SHP77 (cell line): ENCODE measurements at regions not wholly inside any gene's neighbourhood (a gene's known extent, or its start where the extent isn't known, plus 50 kb on each side); places are given as distances from the start of the nearest gene placed in this dataset.
"Not testable (repeated sequence)": the region's sequence is repeated elsewhere in the genome, so short reads cannot be mapped to it uniquely, and the experiment has no call there.

ENCODE experiments used
- DNase-seq, 2 experiments: peaks; one replicate each; lab custom pipeline; 2025; lab: John Stamatoyannopoulos, UW

DNA sequence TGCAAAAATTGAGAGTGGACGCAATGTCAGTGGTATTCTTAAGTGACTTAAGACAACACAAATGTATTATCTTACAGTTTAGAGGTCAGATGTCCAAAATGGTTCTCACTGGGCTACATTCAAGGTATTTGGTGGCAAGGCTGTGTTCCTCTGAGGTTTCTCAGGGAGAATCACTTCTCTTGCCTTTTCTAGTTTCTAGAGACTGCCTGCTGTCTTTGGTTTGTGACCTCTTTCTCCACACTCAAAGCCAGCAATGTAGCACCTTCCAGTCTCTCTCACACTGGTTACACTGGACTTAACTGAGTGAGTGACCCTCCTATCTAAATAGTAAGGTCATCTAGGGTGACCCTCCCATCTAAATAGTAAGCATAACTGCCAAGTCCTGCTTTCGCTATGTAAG, 613.2 kb upstream of the COBL start:
- no peak for DNase-seq

DNA sequence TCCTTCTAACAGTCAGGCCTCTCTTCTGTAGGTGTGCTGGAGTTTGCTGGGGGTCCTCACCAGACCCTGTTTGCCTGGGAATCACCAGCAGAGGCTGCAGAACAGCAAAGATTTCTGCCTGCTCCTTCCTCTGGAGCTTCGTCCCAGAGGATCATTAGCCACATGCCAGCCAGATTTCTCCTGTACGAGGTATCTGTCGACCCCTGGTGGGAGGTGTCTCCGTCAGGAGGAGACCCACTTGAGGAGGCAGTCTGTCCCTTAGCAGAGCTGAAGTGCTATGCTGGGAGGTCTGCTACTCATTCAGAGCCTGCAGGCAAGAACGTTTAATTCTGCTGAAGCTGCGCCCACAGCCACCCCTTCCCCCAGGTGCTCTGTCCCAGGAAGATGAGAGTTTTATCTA, 611.1 kb upstream of the COBL start:
- DNase-seq: no peak

DNA sequence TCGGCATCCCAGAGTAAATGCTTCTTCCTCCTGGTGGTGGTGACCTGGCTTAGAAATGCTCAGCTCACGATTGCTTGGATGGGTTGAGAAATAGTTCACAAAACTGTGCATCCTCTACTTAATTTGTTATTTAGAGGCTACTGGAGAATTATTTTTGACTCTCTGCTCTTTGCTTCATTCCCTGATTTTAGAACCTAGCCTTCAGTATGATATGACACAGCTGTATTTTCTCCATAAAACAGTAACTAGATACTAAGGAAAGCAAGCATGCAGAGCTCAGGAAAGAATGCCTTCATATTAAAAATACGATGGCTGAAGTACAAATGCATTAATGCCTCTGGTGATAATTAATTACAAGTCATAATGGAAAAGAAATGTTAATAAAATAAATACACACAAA, 602.0 kb upstream of the COBL start:
- no peak for DNase-seq

DNA sequence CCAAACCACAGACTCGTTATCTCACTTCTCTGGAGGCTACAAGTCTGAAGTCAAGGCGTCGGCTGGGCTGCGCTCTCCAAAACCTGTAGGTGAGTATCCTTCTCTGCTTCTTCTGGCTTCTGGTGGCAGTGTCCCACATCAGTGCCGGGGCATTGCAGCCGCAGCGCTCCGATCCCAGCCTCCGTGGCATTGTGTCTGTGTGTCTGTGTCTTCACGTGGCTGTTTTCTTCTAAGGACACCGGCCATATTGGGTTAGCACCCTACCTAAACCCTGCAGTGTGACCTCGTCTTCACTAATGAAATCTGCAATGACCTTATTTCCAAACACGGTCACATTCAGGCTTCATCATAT, 584.9 kb upstream of the COBL start:
- DNase-seq: no peak

DNA sequence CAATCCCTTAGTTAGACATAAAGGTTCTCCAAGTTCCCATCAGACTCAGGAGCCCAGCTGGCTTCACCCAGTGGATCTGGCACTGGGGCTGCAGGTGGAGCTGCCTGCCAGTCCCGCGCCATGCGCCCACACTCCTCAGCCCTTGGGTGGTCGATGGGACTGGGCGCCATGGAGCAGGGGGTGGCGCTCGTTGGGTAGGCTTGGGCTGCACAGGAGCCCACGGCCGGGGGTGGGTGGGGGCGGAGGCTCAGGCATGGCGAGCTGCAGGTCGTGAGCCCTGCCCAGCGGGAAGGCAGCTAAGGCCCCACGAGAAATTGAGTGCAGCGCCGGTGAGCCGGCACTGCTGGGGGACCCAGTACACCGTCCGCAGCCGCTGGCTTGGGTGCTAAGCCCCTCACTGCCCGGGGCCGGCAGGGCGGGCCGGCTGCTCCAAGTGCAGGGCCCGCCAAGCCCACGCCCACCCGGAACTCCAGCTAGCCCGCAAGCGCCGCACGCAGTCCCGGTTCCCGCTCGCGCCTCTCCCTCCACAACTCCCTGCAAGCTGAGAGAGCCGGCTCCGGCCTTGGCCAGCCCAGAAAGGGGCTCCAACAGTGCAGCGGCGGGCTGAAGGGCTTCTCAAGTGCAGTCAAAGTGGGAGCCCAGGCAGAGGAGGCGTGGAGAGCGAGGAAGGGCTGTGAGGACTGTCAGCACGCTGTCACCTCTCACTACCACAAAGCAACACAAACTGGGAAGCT, 584.3 kb upstream of the COBL start:
- not testable (repeated sequence) for DNase-seq

DNA sequence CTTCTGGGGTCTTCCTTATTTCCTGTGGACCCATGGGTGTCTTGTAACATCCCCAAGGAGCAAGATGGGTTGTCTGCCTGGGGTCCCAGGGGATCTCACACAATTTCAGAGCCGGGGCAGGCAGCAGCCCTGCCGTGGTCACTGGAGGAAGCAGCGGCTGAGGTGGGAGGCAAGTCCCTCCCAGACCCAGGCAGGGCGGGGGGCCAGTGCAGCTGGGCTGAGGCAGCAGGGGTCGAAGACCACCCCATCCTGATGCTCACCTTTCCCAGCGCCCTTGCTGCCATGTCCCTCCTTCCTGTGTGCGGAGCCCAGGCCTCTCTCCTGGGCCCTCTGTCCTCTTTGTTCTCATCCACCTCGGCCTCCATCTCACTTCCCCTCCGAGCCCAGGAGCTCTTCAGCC, 583.0 kb upstream of the COBL start:
- DNase-seq: no peak

DNA sequence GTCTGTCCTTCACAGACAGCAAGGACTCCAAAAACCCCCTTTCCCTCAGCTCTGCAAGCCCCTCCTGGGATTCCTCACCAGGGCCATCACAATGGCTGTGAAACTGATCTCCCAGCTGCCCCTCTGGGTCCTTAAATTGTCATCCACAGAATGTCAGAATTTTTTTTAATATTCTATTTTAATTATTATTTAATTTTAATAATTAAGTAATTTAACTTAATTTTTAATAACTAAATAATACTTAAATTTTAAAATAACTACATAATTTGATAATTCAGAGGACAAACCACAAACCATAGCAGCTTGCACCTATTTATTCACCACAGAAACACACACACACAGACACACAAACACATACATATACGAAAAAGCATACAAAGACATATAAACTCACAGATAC, 565.8 kb upstream of the COBL start:
- no peak for DNase-seq

DNA sequence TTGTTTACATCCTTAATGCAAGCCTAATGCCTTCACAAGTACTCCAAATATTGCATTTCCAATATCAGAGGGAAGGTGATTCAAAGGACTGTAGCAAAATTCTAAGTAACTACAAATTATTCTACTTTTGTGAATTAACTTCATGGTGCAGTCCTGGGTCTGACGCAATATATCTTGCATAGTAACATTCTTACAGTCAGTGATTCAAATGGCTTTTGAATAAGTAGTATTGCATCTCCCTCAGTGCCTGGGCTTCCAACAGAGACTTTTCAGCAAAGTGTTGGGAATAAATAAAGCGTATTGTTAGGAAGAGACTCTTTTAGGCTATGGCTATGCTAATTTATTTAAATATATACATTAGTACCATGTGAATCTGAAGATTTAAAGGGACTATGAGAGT, 564.7 kb upstream of the COBL start:
- DNase-seq: no peak

DNA sequence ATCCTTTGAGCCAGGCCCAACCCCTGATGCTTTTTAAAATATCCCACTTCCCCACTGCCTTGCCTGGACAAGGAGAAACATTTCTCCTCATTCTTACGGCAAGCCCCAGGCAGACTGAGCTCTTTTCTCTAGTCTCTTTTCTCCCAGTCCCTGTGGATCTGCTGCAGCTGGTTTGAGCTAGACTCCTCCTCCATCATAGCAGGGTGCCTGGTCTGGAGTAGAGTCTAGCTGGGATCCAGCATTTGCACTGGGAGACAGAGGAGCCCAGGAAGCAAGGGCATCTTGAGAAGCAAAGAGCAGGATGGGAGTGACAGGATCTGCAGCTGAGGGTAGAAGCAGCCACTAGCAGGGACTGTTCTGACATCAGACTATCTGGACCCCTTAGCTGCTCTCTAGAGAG, 562.3 kb upstream of the COBL start:
- DNase-seq: no peak

DNA sequence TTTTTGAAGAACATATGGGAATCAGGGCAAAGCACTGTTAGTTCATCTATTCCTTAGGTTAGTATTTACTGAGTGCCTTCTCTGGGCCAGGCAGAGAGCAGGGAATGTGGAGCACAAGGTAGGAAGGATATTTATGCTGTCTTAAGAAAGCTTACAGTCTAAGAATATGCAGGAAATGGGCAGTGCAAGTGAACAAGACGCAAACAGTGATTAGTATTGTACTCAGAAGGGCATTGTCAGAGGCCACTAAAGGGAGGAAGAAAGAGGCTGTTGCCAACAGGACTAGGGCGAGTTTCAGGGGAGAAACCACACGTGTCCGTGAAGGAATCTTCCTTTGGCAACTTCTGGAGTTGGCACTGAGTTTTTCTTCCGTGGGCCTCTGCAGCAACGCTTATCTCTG, 552.8 kb upstream of the COBL start:
- no peak for DNase-seq

DNA sequence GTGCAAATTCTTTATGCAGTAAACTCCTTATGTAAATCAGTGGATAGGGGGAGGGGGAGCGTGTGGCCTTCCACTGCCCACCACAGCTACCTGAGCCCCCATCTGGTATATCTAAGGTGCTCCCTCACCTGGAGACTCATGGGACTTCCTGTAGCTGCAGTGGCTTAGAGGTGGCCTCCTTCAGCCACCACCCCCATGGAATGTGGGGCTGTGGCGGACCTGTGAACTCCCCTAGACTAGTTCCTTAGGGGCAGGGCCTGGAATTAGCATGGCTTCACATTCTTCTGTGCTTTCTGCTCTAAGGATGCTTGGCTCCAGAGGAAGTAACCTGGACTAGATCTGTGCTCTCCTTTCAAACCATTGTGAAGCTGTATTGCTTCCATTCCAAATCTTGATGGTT, 550.5 kb upstream of the COBL start:
- no peak for DNase-seq

DNA sequence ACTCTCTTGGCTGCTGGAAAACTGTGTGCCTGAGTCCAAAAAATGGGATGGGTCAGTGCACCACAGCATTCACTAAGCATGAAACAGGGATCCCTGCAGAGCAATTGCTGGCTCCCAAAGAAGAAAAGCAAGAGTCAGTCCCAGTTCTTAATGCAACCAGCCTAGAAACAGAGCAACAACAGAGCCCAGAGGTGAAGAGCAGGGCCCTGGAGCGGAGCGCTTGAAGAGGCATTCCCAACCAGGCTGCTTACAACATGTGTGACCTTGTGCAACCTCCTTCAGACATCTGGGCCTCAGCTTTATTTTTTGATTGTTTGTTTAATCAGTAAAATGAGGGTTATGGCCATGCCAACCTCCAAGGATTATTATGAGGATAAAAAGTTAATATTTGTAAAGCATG, 543.7 kb upstream of the COBL start:
- DNase-seq: no peak

DNA sequence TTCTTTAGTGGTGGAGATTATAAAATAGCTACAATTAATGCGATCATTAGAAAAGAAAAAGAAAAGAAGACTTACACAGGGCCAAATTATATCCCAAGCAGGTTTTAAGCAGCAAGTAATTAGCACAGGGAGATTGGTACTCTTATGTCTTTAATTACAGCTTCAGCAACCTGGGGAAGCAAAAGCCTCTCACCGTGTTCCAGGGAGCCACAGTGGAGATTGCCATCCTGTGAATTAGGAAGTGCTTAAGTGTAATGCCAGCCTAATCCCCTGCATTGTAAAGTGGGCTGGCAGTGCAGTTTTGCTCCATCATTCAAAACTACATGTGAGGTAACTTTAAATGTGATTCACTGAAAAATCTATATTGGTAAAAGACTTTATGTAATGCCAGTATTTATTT, 533.5 kb upstream of the COBL start:
- DNase-seq: no peak

DNA sequence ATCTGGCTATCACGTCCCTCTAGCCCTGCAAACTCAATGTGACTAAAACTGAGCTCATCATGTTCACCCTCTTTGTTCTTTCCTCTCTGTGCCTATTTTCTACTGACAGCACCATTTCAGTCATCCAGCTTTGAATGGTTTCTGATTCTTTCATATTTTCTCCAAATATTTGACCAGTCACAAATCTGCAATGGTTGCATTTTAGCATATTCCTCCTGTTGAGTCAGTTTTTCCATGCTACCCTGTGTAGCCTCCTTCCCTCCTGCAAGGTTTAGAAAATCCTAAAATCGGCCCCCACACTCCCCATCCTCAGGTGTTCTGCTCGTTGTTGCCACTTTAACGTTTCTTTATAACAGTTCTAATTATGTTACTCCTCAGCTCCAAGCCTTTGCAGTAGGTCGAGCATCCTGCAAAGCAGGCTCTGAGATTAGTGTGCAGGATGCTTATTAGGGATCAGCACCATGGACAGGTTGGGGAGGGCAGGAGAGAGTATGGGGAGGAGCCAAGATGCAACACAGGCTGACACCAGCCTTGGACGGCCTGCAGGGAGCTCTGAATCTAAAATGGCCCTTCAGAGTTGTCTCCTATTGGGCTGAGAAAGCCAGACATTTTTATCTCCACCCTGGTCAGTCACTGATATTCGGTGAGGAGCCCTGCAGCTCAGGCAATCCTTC, 531.0 kb upstream of the COBL start:
- no peak for DNase-seq

DNA sequence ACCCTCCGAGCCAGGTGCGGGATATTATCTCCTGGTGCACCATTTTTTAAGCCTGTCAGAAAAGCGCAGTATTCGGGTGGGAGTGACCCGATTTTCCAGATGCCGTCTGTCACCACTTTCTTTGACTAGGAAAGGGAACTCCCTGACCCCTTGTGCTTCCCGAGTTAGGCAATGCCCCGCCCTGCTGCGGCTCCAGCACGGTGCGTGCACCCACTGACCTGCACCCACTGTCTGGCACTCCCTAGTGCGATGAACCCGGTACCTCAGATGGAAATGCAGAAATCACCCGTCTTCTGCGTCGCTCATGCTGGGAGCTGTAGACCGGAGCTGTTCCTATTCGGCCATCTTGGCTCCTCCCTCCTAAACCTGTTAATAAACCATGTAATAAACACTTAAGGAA, 522.5 kb upstream of the COBL start:
- not testable (repeated sequence) for DNase-seq

DNA sequence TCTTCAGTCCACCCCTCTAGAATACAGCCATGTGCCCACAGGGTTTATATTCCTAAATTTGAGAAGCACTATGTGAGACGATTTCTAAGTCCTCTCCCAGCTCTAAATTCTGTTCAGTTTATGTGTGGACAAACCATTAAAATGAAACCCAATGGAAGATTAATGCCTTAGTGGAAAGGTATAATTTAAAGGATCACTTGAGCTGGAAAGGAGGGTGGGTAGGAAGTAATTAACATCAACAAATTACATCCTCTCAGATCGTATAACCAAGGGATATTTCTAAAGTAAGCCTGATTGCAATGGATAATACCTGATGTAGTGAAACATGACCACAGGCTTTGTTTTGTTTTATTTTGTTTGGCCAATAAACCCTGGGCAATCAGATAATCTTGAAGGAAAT, 511.0 kb upstream of the COBL start:
- no peak for DNase-seq

DNA sequence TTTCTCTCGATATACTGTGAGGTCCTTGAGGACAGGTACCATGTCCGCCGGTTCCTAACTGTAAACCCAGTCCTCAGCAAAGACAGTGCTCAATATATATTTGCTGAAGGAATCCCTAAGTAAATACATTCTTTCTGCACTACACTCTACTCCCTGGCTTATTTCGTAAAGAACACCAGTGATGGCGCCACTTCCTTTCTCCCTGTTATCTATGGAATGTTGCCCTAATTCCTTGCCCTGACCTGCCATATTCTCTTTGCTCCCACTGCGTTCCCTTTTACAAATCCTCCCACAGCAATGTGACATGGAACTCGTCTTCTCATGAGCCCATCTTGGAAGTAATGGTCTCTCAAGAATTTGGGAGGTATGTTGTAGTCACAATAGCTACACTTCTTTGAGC, 507.4 kb upstream of the COBL start:
- DNase-seq: no peak

DNA sequence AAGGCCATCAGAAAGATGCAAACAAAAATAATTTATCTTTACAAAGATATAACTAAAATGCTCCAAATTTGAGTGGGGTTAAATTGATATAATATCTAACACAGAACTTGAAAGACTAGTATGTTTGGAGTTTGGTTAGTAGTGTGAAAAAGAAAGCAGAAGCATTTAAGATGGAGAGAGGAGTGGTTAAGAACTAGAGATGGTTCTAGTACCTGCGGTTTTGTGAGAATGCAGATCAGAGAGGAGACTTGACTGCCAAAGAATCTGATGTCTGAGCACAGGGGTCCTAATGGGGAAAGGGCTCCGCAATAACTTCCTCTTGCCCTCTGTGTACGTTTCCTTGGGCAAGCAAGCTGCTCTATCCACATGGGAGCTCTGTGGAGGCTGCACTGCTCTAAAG, 506.8 kb upstream of the COBL start:
- DNase-seq: no peak

DNA sequence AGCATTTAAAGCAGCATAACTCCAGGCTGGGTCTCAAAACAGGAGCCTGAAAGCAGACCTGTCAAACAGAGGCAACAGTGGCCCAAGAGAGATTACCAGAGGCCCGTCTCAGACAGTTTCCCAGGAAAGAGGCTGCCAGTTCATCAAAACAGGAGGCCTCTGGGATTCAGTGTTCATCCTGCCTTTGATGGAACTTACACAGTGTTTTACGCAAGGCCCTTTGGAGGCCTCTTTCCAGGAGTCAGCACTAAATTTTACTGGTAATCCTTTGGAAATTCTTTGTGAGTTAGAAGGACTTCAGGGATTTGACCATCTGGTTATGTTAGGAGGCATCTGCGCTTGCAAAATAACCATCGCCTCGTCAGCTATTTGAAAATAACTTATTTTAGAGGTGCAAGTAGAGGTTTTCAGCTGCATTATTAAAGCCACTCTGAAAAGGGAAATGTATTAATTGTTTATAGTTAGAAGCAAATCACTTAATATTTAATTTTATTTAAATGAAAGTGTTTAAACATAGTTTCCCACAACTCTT, 501.2 kb upstream of the COBL start:
- DNase-seq: no peak

DNA sequence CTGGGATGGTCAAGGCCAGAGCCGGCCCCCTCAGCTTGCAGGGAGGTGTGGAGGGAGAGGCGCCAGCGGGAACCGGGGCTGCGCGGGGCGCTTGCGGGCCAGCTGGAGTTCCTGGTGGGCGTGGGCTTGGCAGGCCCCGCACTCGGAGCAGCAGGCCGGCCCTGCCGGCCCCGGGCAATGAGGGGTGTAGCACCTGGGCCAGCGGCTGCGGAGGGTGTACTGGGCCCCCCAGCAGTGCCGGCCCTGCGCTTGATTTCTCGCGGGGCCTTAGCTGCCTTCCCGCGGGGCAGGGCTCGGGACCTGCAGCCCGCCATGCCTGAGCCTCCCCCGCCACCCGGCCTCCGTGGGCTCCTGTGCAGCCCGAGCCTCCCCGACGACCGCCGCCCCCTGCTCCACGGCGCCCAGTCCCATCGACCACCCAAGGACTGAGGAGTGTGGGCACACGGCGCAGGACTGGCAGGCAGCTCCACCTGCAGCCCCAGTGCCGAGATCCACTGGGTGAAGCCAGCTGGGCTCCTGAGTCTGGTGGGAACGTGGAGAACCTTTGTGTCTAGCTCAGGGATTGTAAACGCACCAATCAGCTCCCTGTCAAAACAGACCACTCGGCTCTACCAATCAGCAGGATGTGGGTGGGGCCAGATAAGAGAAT, 489.3 kb upstream of the COBL start:
- DNase-seq: not testable (repeated sequence)

DNA sequence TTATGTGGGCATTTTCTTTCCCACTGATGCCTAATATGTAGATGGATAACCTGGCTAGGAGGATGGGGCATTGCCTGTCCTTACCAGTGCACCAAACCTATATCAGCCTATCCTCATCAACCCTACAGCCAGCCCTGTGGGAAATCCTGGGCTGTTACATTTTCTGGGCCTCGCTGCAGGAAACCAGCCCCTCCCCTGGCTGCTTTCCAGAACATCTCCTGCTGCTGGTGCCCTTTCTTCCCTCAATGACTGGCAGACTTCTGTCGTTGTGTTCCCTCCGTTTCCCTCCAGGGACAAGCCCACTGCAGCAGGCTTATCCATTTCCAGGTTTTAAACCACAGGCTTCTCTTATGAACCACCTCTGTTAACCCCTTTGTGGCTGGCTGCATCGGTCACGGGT, 486.1 kb upstream of the COBL start:
- DNase-seq: no peak

DNA sequence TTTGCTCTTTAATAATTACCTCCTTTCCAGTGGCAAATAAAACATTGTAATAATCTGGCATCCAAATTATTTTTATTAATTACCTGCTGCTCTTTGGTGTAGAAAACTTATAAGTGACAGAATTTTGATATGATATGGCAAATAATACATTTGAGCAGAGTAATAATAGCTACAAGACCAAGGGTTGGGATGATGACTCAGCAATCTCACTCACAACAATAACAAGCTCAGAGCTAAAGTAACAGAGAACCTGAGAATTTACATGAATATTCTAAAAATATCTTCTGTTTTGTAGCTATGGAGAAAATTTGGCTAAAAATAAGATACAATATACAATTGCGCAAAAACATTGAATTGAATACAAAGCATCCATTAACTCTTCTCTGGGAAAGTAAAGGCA, 480.8 kb upstream of the COBL start:
- DNase-seq: no peak

DNA sequence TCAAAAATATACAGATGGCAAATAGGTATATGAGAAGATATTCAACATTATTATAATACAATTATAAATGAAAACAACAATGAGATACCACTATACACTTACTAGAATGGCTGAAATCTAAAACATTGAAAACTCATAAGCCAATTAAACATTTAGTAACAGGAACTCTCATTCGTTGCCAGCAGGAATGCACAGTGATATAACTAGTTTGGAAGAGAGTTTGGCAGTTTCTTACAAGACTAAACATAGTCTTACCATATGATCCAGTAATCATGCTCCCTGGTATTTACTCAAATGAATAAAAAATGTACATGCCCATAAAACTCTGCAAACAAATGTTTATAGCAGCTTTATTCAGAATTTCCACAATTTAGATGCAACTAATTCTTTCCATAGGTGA, 476.2 kb upstream of the COBL start:
- no peak for DNase-seq
